Epithelial cell of proximal tubule (primary cell): ENCODE measurements at regions not wholly inside any gene's neighbourhood (a gene's known extent, or its start where the extent isn't known, plus 50 kb on each side); places are given as distances from the start of the nearest gene placed in this dataset.

Experiments used
- DNase-seq: peaks from one replicate; pipeline ENCODE4 v3.0.0-alpha.2; 2011; ENCODE audit warnings: low read depth
- H3K4me3 ChIP-seq: 2 replicates; pipeline ENCODE4 v1.5.1; 2011; ENCODE audit warnings: low read depth, mild to moderate bottlenecking, low read length
- TF ChIP-seq, protein P1 (sequence below): conservative IDR thresholded peaks from 2 replicates; pipeline ENCODE4 v1.5.1; 2012; ENCODE audit warnings: low read depth, mild to moderate bottlenecking, low read length

DNA sequence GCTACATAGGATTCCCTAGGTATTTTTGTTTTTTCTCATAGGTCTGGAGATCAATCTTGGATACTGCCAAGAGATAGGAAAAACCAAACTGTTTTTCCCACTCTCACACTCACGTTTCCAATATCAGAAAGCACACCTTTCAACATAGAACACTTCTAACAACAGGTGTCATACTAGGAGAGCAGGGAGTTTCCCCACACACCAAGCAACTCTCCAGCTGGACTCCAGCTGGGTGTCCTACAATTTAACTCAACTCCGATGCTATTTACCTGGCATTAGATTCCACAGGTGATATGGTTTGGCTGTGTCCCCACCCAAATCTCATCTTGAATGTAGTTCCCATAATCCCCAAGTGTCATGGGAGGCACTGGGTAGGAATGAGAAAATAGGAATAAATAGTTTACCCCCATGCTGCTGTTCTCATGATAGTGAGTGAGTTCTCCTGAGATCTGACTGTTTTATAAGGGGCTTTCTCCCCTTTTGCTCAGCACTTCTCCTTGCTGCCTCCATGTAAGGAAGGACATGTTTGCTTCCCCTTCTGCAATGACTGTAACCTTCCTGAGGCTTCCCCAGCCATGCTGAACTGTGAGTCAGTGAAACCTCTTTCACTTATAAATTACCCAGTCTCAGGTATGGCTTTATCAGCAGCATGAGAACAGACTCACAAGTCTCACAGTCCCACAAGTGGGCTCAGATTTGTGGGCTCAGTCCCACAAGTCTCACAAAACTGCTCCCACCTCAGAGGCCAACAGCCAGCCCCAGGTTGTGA lies 354.5 kb upstream of the THBS1 start:
- H3K4me3 ChIP-seq: no peak overlapping the region
- DNase-seq: no peak
- TF ChIP-seq, protein P1, sequence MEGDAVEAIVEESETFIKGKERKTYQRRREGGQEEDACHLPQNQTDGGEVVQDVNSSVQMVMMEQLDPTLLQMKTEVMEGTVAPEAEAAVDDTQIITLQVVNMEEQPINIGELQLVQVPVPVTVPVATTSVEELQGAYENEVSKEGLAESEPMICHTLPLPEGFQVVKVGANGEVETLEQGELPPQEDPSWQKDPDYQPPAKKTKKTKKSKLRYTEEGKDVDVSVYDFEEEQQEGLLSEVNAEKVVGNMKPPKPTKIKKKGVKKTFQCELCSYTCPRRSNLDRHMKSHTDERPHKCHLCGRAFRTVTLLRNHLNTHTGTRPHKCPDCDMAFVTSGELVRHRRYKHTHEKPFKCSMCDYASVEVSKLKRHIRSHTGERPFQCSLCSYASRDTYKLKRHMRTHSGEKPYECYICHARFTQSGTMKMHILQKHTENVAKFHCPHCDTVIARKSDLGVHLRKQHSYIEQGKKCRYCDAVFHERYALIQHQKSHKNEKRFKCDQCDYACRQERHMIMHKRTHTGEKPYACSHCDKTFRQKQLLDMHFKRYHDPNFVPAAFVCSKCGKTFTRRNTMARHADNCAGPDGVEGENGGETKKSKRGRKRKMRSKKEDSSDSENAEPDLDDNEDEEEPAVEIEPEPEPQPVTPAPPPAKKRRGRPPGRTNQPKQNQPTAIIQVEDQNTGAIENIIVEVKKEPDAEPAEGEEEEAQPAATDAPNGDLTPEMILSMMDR: no peak

GRCh38 chr15:39227001-39227400 lies 353.9 kb upstream of the THBS1 start:
- no peak overlapping the region for H3K4me3 ChIP-seq
- TF ChIP-seq, protein P1: no peak
- no peak for DNase-seq

DNA sequence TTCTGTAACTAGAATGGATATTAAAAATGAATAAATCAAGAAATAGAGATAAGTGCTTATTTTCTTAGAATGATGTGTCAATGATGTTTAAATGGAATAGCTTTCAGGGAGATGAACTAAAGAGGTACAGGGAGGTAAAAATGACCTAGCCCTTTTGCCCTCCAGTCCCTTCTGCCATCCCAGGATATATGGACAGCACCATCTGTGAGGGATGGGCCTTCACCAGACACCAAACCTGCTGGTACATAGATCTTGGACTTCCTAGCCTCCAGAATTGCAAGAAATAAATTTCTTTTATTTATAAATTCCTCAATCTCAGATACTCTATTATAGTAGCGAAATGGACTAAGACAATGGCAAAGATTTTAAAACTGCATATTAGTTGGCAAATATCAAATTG lies 352.0 kb upstream of the THBS1 start:
- DNase-seq: no peak
- TF ChIP-seq, protein P1: no peak
- H3K4me3 ChIP-seq: no peak overlapping the region

GRCh38 chr15:39230205-39230907 lies 350.5 kb upstream of the THBS1 start:
- no peak for DNase-seq
- TF ChIP-seq, protein P1: no peak
- no peak overlapping the region for H3K4me3 ChIP-seq

GRCh38 chr15:39230908-39231285 lies 350.0 kb upstream of the THBS1 start:
- no peak for DNase-seq
- no peak overlapping the region for H3K4me3 ChIP-seq
- TF ChIP-seq, protein P1: no peak

DNA sequence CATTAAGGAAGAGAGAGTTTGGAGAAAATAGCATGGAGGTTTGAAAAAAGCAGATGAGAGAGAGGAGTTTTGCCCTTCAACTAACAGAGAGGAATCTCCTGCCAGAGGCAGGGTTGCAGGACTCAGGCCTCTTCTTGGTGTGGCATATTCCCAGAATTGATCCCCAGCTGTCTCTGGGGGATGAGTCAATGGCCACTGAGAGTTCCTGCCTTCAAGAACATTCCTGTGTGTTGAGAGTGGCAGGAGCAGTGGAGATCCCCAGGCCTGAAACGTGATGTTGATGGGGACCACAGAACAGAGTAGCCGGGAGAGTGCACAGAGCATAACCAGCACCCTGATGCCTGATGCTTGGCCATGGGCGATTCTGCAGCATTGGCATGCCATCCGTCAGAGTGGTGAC lies 348.4 kb upstream of the THBS1 start:
- no peak overlapping the region for H3K4me3 ChIP-seq
- peak; percentile 70 for DNase-seq

More for the DNA sequence above, 348.4 kb upstream of the THBS1 start:
- TF ChIP-seq, protein P1: no peak
